CD4-positive, CD25-positive, alpha-beta regulatory T cell (primary cell): ENCODE measurements at regions not wholly inside any gene's neighbourhood (a gene's known extent, or its start where the extent isn't known, plus 50 kb on each side); places are given as distances from the start of the nearest gene placed in this dataset.

Experiments used
- ATAC-seq, 2 donors: fragments of 150-1000 bp; cut with Tn5 transposase; one replicate each; pipeline ENCODE4 v1.10.0; 2021; ENCODE audit warnings: low read depth in 2 of 2, moderate number of reproducible peaks in 2 of 2, moderate library complexity in 1 of 2
- DNase-seq, 3 donors: peaks; one replicate each; pipeline versions ENCODE4 v3.0.0 to v3.0.0-alpha.2; 2012 to 2022; ENCODE audit warnings: mixed read lengths in 1 of 3
- H3K27ac ChIP-seq: one replicate; pipeline ENCODE4 v1.7.0; 2013; ENCODE audit warnings: mild to moderate bottlenecking, low read length; ENCODE audit not compliant: insufficient read depth, poor library complexity, severe bottlenecking
- H3K27me3 ChIP-seq: one replicate; pipeline ENCODE4 v1.7.0; 2013; ENCODE audit warnings: low read length; ENCODE audit not compliant: control insufficient read depth, insufficient read depth
- H3K36me3 ChIP-seq: one replicate; pipeline ENCODE4 v1.7.0; 2013; ENCODE audit warnings: mild to moderate bottlenecking, low read length, moderate library complexity; ENCODE audit not compliant: control insufficient read depth, insufficient read depth
- H3K4me1 ChIP-seq: 2 replicates; pipeline ENCODE4 v1.7.0; 2013; ENCODE audit warnings: mild to moderate bottlenecking, low read length; ENCODE audit not compliant: insufficient read depth, control insufficient read depth, poor library complexity, severe bottlenecking
- H3K4me3 ChIP-seq: one replicate; pipeline ENCODE4 v1.7.0; 2013; ENCODE audit warnings: low read depth, mild to moderate bottlenecking, low read length, moderate library complexity
- H3K9me3 ChIP-seq, 2 experiments: 1 replicate in 1 of 2; 2 replicates in 1 of 2; pipeline ENCODE4 v1.7.0; 2013; ENCODE audit warnings: low read length in 2 of 2, mild to moderate bottlenecking in 1 of 2, moderate library complexity in 1 of 2; ENCODE audit not compliant: control insufficient read depth in 2 of 2
- H3K27ac Mint-ChIP-seq, 3 donors: one replicate each; pipeline ENCODE4 v1.8.0; 2020 to 2022; ENCODE audit warnings: mild to moderate bottlenecking in 3 of 3, mixed read lengths in 3 of 3, moderate library complexity in 2 of 3
- H3K27me3 Mint-ChIP-seq: one replicate; pipeline ENCODE4 v1.8.0; 2022; ENCODE audit warnings: mild to moderate bottlenecking, mixed read lengths
- H3K36me3 Mint-ChIP-seq: one replicate; pipeline ENCODE4 v1.8.0; 2020; ENCODE audit warnings: mixed read lengths
- H3K4me1 Mint-ChIP-seq, 4 donors: one replicate each; pipeline ENCODE4 v1.8.0; 2020 to 2022; ENCODE audit warnings: mixed read lengths in 4 of 4, mild to moderate bottlenecking in 1 of 4
- H3K4me3 Mint-ChIP-seq, 4 donors: one replicate each; pipeline ENCODE4 v1.8.0; 2020 to 2022; ENCODE audit warnings: mild to moderate bottlenecking in 4 of 4, mixed read lengths in 4 of 4, moderate library complexity in 3 of 4
- H3K9me3 Mint-ChIP-seq, 7 donors: one replicate each; pipeline ENCODE4 v1.8.0; 2020 to 2022; ENCODE audit warnings: mixed read lengths in 7 of 7, mild to moderate bottlenecking in 3 of 7, moderate library complexity in 2 of 7

DNA sequence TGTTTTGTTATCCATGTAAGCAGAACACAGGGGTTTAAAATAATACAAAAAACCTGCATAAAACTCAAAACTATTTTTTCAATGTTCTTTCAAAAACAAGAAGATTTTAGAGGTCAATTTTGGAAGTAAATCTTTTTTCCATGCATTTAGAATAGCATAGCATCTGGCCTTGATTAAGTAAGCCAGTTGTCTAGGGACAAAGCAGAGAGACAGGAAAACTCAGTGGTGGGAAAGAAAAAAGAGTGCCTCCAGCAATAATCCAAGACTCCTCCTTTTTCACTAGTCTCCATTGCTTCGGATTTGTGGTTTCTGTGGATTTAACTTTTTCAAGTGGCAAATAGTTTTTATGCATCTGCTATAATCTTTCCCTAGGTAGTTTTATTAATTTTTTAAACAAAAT, 88.9 kb downstream of the SUCNR1 start:
- ATAC-seq (no peak), DNase-seq (no peak)
- Histone ChIP-seq H3K4me3 (no peak overlapping the region), H3K27ac (no peak overlapping the region), H3K9me3 (no peaks in the 10 kb centered on the region), H3K4me1 (no peaks in the 10 kb centered on the region), H3K36me3 (no peaks in the 10 kb centered on the region), H3K27me3 (peaks cover 2% of the 10 kb centered on the region)
- Mint-ChIP-seq H3K27me3 (peaks cover 14% of the 10 kb centered on the region), H3K36me3 (no peaks in the 10 kb centered on the region), H3K4me3 (no peak overlapping the region), H3K9me3 (peaks cover 0 to 3% (median 0%) of the 10 kb centered on the region in 7 donors), H3K27ac (no peak overlapping the region), H3K4me1 (no peaks in the 10 kb centered on the region)

DNA sequence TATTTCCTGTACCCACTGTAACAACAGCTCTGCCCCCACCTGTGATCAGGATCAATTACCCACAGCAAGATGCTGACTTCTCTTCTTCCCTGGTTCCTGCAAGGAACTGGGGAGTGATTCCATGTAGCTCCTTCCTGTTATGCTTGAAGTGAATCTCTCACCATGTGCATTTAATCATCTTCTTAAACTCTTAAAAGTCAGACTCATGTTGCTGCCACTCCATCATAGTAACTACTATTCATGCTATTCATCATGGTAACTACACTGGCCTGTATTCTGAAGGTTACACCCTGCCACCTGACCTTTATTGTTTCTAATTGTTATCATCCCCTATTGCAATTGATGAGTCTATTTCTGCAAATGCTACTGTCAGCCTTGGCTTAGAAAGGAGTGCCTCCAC, 89.5 kb downstream of the SUCNR1 start:
- no peak overlapping the region for H3K4me3 Mint-ChIP-seq
- Histone ChIP-seq H3K4me1 (no peaks in the 10 kb centered on the region), H3K9me3 (no peaks in the 10 kb centered on the region), H3K27ac (no peak overlapping the region), H3K36me3 (no peaks in the 10 kb centered on the region), H3K4me3 (no peak overlapping the region), H3K27me3 (peaks cover 2% of the 10 kb centered on the region)
- H3K27ac Mint-ChIP-seq, result no peak overlapping the region
- no peaks in the 10 kb centered on the region for H3K36me3 Mint-ChIP-seq
- peaks cover 20% of the 10 kb centered on the region for H3K27me3 Mint-ChIP-seq
- H3K4me1 Mint-ChIP-seq, result no peaks in the 10 kb centered on the region
- DNase-seq (no peak), ATAC-seq (no peak)
- H3K9me3 Mint-ChIP-seq, result peaks cover 0 to 3% (median 0%) of the 10 kb centered on the region in 7 donors

DNA sequence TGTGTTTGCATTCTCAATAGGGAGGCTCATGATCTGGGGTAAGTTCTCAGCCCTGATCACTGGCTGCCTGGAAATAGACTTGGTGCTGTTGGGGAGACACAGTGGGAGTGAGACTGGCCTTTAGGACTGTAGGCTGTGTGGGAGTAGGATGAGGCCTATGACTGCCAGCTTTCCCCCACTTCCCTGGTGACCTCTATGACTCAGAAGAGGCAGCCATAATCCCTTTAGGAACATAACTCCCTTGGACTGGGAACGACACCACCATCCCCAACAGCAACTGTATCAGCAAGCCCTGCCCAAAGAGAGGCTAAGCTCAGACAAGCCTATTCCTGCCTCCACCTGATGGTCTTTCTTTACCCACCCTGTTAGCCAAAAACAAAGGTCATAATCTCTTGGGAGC, 91.3 kb downstream of the SUCNR1 start:
- no peak overlapping the region for H3K4me3 ChIP-seq
- DNase-seq, result no peak
- H3K36me3 ChIP-seq, result no peaks in the 10 kb centered on the region
- no peak overlapping the region for H3K27ac Mint-ChIP-seq
- no peaks in the 10 kb centered on the region for H3K4me1 ChIP-seq
- no peak for ATAC-seq
- H3K36me3 Mint-ChIP-seq, result no peaks in the 10 kb centered on the region
- H3K9me3 ChIP-seq, result no peaks in the 10 kb centered on the region
- no peak overlapping the region for H3K27ac ChIP-seq
- peaks cover 2% of the 10 kb centered on the region for H3K27me3 ChIP-seq
- no peaks in the 10 kb centered on the region for H3K4me1 Mint-ChIP-seq
- peaks cover 0 to 4% (median 0%) of the 10 kb centered on the region in 7 donors for H3K9me3 Mint-ChIP-seq
- no peak overlapping the region for H3K4me3 Mint-ChIP-seq
- H3K27me3 Mint-ChIP-seq, result peaks cover 25% of the 10 kb centered on the region

DNA sequence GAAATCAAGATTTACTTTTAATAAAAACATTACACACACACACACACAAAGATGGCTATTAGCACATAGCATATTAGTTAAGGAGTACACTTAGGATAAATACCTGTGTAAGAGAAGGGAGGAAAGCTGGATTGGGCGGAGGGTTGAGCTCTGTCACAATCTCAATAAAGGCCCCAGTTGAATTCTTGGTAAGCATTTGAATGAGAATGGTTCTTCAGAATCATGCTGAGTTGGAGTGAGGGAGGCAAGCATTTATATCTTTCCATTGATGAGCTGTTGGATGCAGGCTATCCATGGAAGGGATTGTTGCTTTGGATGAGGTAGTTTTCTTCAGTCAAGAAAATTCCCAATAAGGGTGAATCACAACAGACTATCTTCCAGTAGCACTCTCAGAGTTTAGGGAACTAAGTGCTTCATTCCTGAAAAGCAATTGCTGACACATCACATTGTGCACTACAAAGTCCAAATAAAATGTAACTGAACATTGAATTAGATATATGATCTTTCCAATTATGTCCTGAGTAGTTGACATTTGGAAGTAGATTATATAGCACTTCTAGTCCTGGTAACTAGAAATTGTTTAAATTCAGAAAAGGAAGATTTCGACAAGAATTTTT, 95.7 kb downstream of the SUCNR1 start:
- no peak overlapping the region for H3K4me3 Mint-ChIP-seq
- no peak overlapping the region for H3K27ac Mint-ChIP-seq
- no peaks in the 10 kb centered on the region for H3K36me3 ChIP-seq
- H3K4me1 Mint-ChIP-seq, result no peaks in the 10 kb centered on the region
- H3K27me3 ChIP-seq, result peaks cover 2% of the 10 kb centered on the region
- H3K36me3 Mint-ChIP-seq, result no peaks in the 10 kb centered on the region
- no peak overlapping the region for H3K27ac ChIP-seq
- no peaks in the 10 kb centered on the region for H3K4me1 ChIP-seq
- DNase-seq (no peak), ATAC-seq (no peak)
- peaks cover 11% of the 10 kb centered on the region for H3K27me3 Mint-ChIP-seq
- peaks cover 0 to 4% (median 0%) of the 10 kb centered on the region in 7 donors for H3K9me3 Mint-ChIP-seq
- no peaks in the 10 kb centered on the region for H3K9me3 ChIP-seq
- H3K4me3 ChIP-seq, result no peak overlapping the region

DNA sequence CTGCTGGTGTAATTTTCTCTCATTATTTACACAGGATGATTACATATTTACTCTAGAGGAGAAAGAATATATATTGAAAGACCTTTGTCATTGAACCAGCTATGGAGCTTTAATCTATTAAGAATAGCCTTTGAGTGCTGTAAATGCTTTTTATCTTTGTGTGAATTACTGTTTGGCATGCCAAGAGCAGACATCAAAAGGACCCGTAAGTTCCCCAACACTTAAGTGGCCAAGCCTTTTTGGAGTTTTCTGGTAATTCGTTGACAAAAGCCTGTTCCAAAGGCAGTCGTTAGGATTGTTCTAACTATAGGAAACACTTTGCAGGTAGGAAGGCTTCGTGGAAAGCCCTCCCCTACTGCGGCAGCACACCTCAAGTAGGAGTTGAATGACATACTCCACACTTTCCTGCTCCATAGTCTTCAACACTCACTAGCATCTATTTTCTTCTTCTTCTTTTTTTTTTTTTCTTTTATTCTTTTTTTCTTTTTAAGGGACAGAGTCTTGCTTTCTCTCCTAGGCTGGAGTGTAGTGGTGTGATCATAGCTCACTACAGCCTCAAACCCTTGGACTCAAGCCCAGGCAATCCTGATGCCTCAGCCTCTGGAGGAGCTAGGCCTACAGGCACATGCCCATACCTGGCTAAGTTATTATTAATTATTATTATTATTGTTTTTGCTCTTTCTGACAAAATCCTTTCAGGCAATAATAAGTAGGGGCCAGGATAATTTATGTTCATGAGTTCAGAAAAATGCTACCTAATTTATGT, 98.6 kb downstream of the SUCNR1 start:
- H3K27ac ChIP-seq, result no peak overlapping the region
- no peak overlapping the region for H3K4me3 ChIP-seq
- H3K4me1 ChIP-seq, result no peaks in the 10 kb centered on the region
- H3K27me3 Mint-ChIP-seq, result peaks cover 11% of the 10 kb centered on the region
- no peak for DNase-seq
- H3K4me1 Mint-ChIP-seq, result peaks cover 0 to 4% (median 0%) of the 10 kb centered on the region in 4 donors
- no peaks in the 10 kb centered on the region for H3K27me3 ChIP-seq
- H3K9me3 Mint-ChIP-seq, result peaks cover 0 to 4% (median 0%) of the 10 kb centered on the region in 7 donors
- no peak overlapping the region for H3K27ac Mint-ChIP-seq
- H3K36me3 Mint-ChIP-seq, result no peaks in the 10 kb centered on the region
- H3K9me3 ChIP-seq, result no peaks in the 10 kb centered on the region
- H3K36me3 ChIP-seq, result no peaks in the 10 kb centered on the region
- ATAC-seq, result no peak
- H3K4me3 Mint-ChIP-seq, result no peak overlapping the region

DNA sequence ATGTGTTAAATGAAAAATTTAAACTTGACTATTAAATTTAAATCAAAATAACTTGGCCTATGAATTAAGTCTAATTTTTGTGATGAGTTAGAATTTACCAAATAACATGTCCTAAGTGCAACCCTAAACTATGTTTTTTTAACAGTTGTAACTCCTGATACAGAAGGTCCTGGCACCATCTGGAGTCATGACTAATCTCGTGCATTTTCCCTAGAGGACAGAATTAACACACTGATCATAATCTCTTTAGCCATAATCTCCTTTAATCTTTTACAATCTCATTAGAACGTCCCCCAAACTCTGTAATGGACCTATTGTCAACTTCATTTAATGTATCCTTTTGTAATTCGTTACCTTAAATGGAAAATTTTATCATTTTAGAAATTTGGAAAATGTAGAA, 100.6 kb downstream of the SUCNR1 start:
- Mint-ChIP-seq H3K27ac (no peak overlapping the region), H3K4me3 (no peak overlapping the region), H3K36me3 (no peaks in the 10 kb centered on the region), H3K27me3 (peaks cover 4% of the 10 kb centered on the region), H3K9me3 (peaks cover 0 to 2% (median 0%) of the 10 kb centered on the region in 7 donors), H3K4me1 (peaks cover 0 to 4% (median 0%) of the 10 kb centered on the region in 4 donors)
- Histone ChIP-seq H3K36me3 (no peaks in the 10 kb centered on the region), H3K4me1 (no peaks in the 10 kb centered on the region), H3K4me3 (no peak overlapping the region), H3K27me3 (no peaks in the 10 kb centered on the region), H3K27ac (no peak overlapping the region), H3K9me3 (no peaks in the 10 kb centered on the region)
- no peak for ATAC-seq
- DNase-seq, result no peak

DNA sequence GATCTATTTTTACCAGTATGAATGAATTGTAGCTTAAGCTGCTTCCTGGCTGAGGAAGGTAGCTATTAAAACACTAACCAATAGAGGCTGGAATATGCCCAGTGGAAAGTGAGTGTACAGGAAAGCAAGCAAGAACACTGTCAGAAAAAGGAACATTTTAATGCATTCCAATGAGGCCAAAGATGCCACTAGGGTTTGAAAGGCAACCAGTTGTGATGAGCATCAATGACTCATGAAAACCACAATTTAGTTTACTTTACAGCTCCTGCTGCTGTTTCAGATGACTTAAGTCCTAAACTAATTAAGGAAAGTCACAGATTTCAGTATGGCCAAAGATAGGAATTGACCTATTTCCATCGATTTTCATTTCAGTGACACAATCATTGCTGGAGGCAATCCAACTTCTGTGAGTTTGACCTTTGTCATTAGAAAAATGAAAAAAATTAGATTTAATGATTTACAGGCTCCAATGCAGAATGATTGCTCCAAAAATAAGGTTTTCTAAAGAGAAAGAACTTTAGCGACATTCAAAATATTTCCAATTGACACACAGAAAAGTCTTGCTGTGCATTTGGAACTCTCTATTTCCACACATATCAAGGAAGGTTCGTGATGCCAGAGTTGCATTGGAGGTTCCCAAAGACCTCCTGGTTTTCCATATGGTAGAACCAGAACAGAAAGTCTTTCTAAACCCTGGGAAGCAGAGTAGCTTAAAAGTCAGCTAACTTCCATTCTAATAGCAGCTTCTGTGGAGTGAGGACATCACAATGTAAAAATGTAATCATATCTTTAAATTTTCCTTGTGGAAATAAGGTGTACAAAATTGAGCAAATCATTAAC, 103.0 kb downstream of the SUCNR1 start:
- no peaks in the 10 kb centered on the region for H3K36me3 ChIP-seq
- Mint-ChIP-seq H3K27me3 (peaks cover 14% of the 10 kb centered on the region), H3K27ac (no peak overlapping the region), H3K4me1 (peaks cover 0 to 4% (median 0%) of the 10 kb centered on the region in 4 donors), H3K9me3 (peaks cover 0 to 2% (median 0%) of the 10 kb centered on the region in 7 donors), H3K4me3 (no peak overlapping the region), H3K36me3 (no peaks in the 10 kb centered on the region)
- no peak overlapping the region for H3K27ac ChIP-seq
- no peaks in the 10 kb centered on the region for H3K4me1 ChIP-seq
- no peaks in the 10 kb centered on the region for H3K27me3 ChIP-seq
- no peak overlapping the region for H3K4me3 ChIP-seq
- DNase-seq (no peak), ATAC-seq (no peak)
- no peaks in the 10 kb centered on the region for H3K9me3 ChIP-seq
